ENCODE measurements at regions not wholly inside any gene's neighbourhood (a gene's known extent, or its start where the extent isn't known, plus 50 kb on each side); places are given as distances from the start of the nearest gene placed in this dataset.

DNA sequence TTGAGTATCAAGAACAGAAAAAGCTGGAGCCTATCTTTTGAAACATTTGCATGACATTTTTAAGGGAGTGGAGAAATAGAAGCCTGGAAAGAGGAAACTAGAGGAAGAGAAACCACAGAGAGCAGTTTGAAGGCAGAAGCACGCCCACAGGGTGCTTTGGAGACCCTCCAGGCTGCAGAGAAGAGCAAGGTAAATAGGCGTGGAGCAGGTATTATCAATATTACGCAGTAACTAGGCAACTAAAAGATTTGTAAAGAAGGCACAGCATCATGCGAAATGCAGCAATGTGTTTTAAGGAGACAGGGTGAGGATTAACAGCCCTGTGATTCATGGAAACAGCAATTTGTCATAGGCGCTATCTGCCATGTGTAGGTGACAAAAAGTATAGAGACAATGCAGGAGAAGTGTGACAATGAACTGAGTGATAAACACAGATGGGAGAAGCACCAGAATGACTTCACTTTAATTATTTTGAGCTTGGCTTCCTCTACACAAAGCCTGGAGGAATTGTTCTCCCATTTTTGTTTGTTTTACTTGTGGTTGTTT, 281.2 kb downstream of the BRINP1 start:
- TF ChIP-seq, protein P1, sequence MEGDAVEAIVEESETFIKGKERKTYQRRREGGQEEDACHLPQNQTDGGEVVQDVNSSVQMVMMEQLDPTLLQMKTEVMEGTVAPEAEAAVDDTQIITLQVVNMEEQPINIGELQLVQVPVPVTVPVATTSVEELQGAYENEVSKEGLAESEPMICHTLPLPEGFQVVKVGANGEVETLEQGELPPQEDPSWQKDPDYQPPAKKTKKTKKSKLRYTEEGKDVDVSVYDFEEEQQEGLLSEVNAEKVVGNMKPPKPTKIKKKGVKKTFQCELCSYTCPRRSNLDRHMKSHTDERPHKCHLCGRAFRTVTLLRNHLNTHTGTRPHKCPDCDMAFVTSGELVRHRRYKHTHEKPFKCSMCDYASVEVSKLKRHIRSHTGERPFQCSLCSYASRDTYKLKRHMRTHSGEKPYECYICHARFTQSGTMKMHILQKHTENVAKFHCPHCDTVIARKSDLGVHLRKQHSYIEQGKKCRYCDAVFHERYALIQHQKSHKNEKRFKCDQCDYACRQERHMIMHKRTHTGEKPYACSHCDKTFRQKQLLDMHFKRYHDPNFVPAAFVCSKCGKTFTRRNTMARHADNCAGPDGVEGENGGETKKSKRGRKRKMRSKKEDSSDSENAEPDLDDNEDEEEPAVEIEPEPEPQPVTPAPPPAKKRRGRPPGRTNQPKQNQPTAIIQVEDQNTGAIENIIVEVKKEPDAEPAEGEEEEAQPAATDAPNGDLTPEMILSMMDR (IDR thresholded peaks at IDR 0.05), result no peak
- TF ChIP-seq EZH2phosphoT487 (IDR thresholded peaks at IDR 0.05), result no peak
